Nephron (organoid): ENCODE measurements at regions not wholly inside any gene's neighbourhood (a gene's known extent, or its start where the extent isn't known, plus 50 kb on each side); places are given as distances from the start of the nearest gene placed in this dataset.

Experiments used
- H3K27ac Mint-ChIP-seq, 3 experiments: 2 replicates each; pipeline ENCODE4 v1.8.0; 2020; ENCODE audit warnings: mixed read lengths in 3 of 3, mild to moderate bottlenecking in 2 of 3, moderate library complexity in 1 of 3
- H3K27me3 Mint-ChIP-seq: 2 replicates; pipeline ENCODE4 v1.8.0; 2021; ENCODE audit warnings: low read depth, mild to moderate bottlenecking, moderate library complexity, mixed read lengths
- H3K36me3 Mint-ChIP-seq: 2 replicates; pipeline ENCODE4 v1.8.0; 2020; ENCODE audit warnings: low read depth, mixed read lengths
- H3K4me1 Mint-ChIP-seq: 2 replicates; pipeline ENCODE4 v1.8.0; 2020; ENCODE audit warnings: mixed read lengths
- H3K4me3 Mint-ChIP-seq, 3 experiments: 2 replicates each; pipeline ENCODE4 v1.8.0; 2020; ENCODE audit warnings: mild to moderate bottlenecking in 3 of 3, mixed read lengths in 3 of 3, moderate library complexity in 2 of 3
- H3K9me3 Mint-ChIP-seq: 2 replicates; pipeline ENCODE4 v1.8.0; 2020; ENCODE audit warnings: mixed read lengths
- CTCF ChIP-seq, 3 experiments: fragments of 200-600 bp; sonication (generic); IDR thresholded peaks; one replicate each; pipeline ENCODE4 v1.5.0; 2021; ENCODE audit warnings: antibody characterized with exemption in 3 of 3; ENCODE audit not compliant: unreplicated experiment in 3 of 3

- no peak for TF ChIP-seq CTCF (IDR thresholded peaks at IDR 0.05; ENCODE audit: unreplicated experiment in 3 of 3)
- H3K9me3 Mint-ChIP-seq, result no peaks in the 10 kb centered on the region
- peaks cover 5% of the 10 kb centered on the region for H3K4me1 Mint-ChIP-seq
- no peaks in the 10 kb centered on the region for H3K27me3 Mint-ChIP-seq
- H3K4me3 Mint-ChIP-seq, result no peak overlapping the region
- H3K36me3 Mint-ChIP-seq, result no peaks in the 10 kb centered on the region
- no peak overlapping the region for H3K27ac Mint-ChIP-seq
These were observed 173.0 kb upstream of the CASK start for GRCh38 chrX:42096265-42096920.

GRCh38 chrX:42094218-42094617 is 170.9 kb upstream of the CASK start:
- H3K27ac Mint-ChIP-seq, result peak overlapping the region in 2 of 3 experiments; percentile 9 to 23
- H3K4me3 Mint-ChIP-seq, result no peak overlapping the region
- no peaks in the 10 kb centered on the region for H3K9me3 Mint-ChIP-seq
- TF ChIP-seq CTCF (IDR thresholded peaks at IDR 0.05; ENCODE audit: unreplicated experiment in 3 of 3), result no peak
- no peaks in the 10 kb centered on the region for H3K36me3 Mint-ChIP-seq
- H3K4me1 Mint-ChIP-seq, result peaks cover 5% of the 10 kb centered on the region
- no peaks in the 10 kb centered on the region for H3K27me3 Mint-ChIP-seq

GRCh38 chrX:42093756-42094155 is 170.4 kb upstream of the CASK start:
- TF ChIP-seq CTCF (IDR thresholded peaks at IDR 0.05; ENCODE audit: unreplicated experiment in 3 of 3), result no peak
- no peak overlapping the region for H3K4me3 Mint-ChIP-seq
- peaks cover 5% of the 10 kb centered on the region for H3K4me1 Mint-ChIP-seq
- H3K36me3 Mint-ChIP-seq, result no peaks in the 10 kb centered on the region
- no peak overlapping the region for H3K27ac Mint-ChIP-seq
- no peaks in the 10 kb centered on the region for H3K9me3 Mint-ChIP-seq
- no peaks in the 10 kb centered on the region for H3K27me3 Mint-ChIP-seq

GRCh38 chrX:42090395-42090794 is 167.0 kb upstream of the CASK start:
- Mint-ChIP-seq H3K9me3 (no peaks in the 10 kb centered on the region), H3K36me3 (no peaks in the 10 kb centered on the region), H3K4me1 (peaks cover 5% of the 10 kb centered on the region), H3K27ac (no peak overlapping the region), H3K27me3 (no peaks in the 10 kb centered on the region), H3K4me3 (no peak overlapping the region)
- no peak for TF ChIP-seq CTCF (IDR thresholded peaks at IDR 0.05; ENCODE audit: unreplicated experiment in 3 of 3)

GRCh38 chrX:42089031-42089430 is 165.7 kb upstream of the CASK start:
- no peak overlapping the region for H3K4me3 Mint-ChIP-seq
- H3K4me1 Mint-ChIP-seq, result peaks cover 9% of the 10 kb centered on the region
- no peaks in the 10 kb centered on the region for H3K9me3 Mint-ChIP-seq
- TF ChIP-seq CTCF (IDR thresholded peaks at IDR 0.05; ENCODE audit: unreplicated experiment in 3 of 3), result no peak
- H3K36me3 Mint-ChIP-seq, result no peaks in the 10 kb centered on the region
- H3K27ac Mint-ChIP-seq, result no peak overlapping the region
- H3K27me3 Mint-ChIP-seq, result no peaks in the 10 kb centered on the region

- no peaks in the 10 kb centered on the region for H3K27me3 Mint-ChIP-seq
- TF ChIP-seq CTCF (IDR thresholded peaks at IDR 0.05; ENCODE audit: unreplicated experiment in 3 of 3), result no peak
- H3K36me3 Mint-ChIP-seq, result no peaks in the 10 kb centered on the region
- no peak overlapping the region for H3K4me3 Mint-ChIP-seq
- H3K9me3 Mint-ChIP-seq, result no peaks in the 10 kb centered on the region
- H3K4me1 Mint-ChIP-seq, result peaks cover 9% of the 10 kb centered on the region
- no peak overlapping the region for H3K27ac Mint-ChIP-seq
These were observed 164.6 kb upstream of the CASK start for GRCh38 chrX:42087960-42088359.
